MCF 10A (cell line): ENCODE measurements at regions not wholly inside any gene's neighbourhood (a gene's known extent, or its start where the extent isn't known, plus 50 kb on each side); places are given as distances from the start of the nearest gene placed in this dataset.

Source experiments
- BruUV-seq: library from RNA; stranded (reverse); fragments of 400-500 nt; replicated peaks from 2 replicates; lab custom pipeline; 2021; lab: Mats Ljungman, UMichigan
- CTCF ChIA-PET: fragments of 300-600 bp; sonication (Branson Sonifier 250); formaldehyde crosslinking; extraction: SDS; loops from one replicate; lab custom pipeline; 2021; ENCODE audit warnings: antibody characterized with exemption, inconsistent platforms; lab: Yijun Ruan, JAX
- POLR2A ChIA-PET: fragments of 300-600, 350-650 bp; sonication (Branson Sonifier 250); formaldehyde crosslinking; extraction: SDS; loops from one replicate; lab custom pipeline; 2020; ENCODE audit warnings: antibody characterized with exemption, inconsistent platforms; lab: Yijun Ruan, JAX
- DNase-seq: peaks from one replicate; pipeline ENCODE4 v3.0.0-alpha.2; 2018; ENCODE audit not compliant: unreplicated experiment
- H3K27ac Mint-ChIP-seq: one replicate; pipeline ENCODE4 v1.8.0; 2022; ENCODE audit warnings: mild to moderate bottlenecking, low read depth, mixed read lengths; ENCODE audit not compliant: unreplicated experiment
- H3K27me3 Mint-ChIP-seq: one replicate; pipeline ENCODE4 v1.8.0; 2022; ENCODE audit warnings: mixed read lengths; ENCODE audit not compliant: insufficient read depth, unreplicated experiment
- H3K36me3 Mint-ChIP-seq: one replicate; pipeline ENCODE4 v1.8.0; 2022; ENCODE audit warnings: mild to moderate bottlenecking, moderate library complexity, mixed read lengths; ENCODE audit not compliant: insufficient read depth, unreplicated experiment
- H3K4me1 Mint-ChIP-seq: one replicate; pipeline ENCODE4 v1.8.0; 2022; ENCODE audit warnings: mixed read lengths; ENCODE audit not compliant: insufficient read depth, unreplicated experiment
- H3K4me3 Mint-ChIP-seq: one replicate; pipeline ENCODE4 v1.8.0; 2022; ENCODE audit warnings: mild to moderate bottlenecking, moderate library complexity, mixed read lengths; ENCODE audit not compliant: unreplicated experiment
- H3K9me3 Mint-ChIP-seq: one replicate; pipeline ENCODE4 v1.8.0; 2022; ENCODE audit warnings: mixed read lengths; ENCODE audit not compliant: unreplicated experiment
- CTCF ChIP-seq: fragments of 200-600 bp; IDR thresholded peaks from one replicate; pipeline ENCODE4 v1.8.0; 2022; ENCODE audit warnings: antibody characterized with exemption, mild to moderate bottlenecking; ENCODE audit not compliant: unreplicated experiment
- intact Hi-C: fragments of 100-400 bp; cut with micrococcal nuclease; formaldehyde crosslinking; loops from 2 replicates; pipeline ENCODE4 v1.14.1; 2022

DNA sequence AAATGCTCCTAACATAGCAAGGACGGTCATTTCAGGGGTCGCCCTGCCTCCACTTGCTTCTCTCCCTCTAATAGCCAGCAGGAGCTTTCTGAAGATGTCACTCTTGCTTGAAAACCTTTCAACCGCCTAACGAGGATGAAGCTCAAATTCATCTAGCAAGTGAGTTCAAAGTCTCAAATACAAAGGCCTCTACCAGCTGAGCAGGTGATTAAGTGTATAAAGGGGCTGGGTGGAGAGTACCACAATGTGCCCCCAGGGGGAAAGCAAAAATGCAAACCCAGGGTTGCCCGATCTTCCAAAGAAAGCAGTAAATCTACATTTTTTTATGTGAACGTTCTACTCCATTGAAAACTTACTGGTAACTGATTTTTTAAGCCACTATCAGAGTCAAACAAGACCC is 50.4 kb upstream of the GRIP2 start:
- no peak for DNase-seq
- H3K4me3 Mint-ChIP-seq: no peak overlapping the region
- ChIA-PET CTCF (no interaction called here), POLR2A (no interaction called here)
- H3K9me3 Mint-ChIP-seq: no peaks in the 10 kb centered on the region
- H3K36me3 Mint-ChIP-seq: no peaks in the 10 kb centered on the region
- no peak for TF ChIP-seq CTCF
- peaks cover 49% of the 10 kb centered on the region for H3K27me3 Mint-ChIP-seq
- intact Hi-C loops: no loop called here
- peaks cover 8% of the 10 kb centered on the region for H3K4me1 Mint-ChIP-seq
- H3K27ac Mint-ChIP-seq: no peak overlapping the region
- no TSS peak for BruUV-seq

DNA sequence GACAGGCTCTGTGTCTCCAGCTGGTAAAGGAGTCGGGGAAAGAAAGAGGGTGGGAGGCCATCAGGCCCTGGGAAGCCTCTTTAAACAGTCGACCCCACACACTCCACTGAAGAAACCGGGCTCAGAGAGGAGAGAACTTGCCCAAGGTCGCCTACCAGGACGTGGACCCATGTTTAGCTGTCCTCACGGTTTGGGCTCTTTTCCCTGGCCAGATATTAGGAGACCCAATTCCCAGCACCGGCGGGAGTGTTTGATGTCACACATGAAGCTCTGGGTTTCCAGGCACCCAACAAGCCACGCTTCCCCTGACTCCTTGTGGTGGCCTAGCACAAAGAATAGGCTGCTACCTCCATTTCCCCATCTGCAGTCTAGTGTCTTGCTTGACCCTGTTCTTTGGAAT is 52.2 kb upstream of the GRIP2 start:
- H3K27ac Mint-ChIP-seq: no peak overlapping the region

DNA sequence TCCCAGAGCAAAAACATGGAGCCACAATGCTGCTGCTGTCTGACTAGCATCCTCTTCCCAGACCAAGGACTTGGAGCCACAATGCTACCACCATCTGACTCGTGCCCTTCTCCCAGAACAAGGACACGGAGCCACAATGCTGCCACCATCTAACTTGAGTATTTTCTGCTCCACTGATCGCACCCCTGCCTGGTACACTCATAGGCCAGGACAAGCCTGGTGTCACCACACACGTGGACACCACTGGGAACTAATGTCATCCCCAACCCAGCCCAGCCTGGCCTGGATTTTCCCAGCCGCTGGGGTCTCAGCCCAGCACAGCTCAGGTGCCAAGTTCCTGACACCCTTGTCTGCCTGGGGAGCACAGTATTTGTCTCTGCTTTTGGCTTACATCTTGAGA is 52.7 kb upstream of the GRIP2 start:
- DNase-seq: no peak
- TF ChIP-seq CTCF: no peak
- Mint-ChIP-seq H3K27me3 (peaks cover 72% of the 10 kb centered on the region), H3K27ac (no peak overlapping the region), H3K9me3 (no peaks in the 10 kb centered on the region), H3K36me3 (no peaks in the 10 kb centered on the region), H3K4me3 (no peak overlapping the region), H3K4me1 (peaks cover 6% of the 10 kb centered on the region)
- intact Hi-C loops: no loop called here
- POLR2A ChIA-PET: interaction anchor here (0.7 kb wide), 1 partner anchor 1079 kb away, joined by 4 read pairs; no protein-coding TSS in a partner anchor
- no TSS peak for BruUV-seq
- CTCF ChIA-PET: interaction anchor here (1.2 kb wide), 1 partner anchor 40 kb away, joined by 4 read pairs; no protein-coding TSS in a partner anchor

More for the DNA sequence above, 52.2 kb upstream of the GRIP2 start:
- CTCF ChIA-PET: no interaction called here
- intact Hi-C loops: no loop called here
- H3K36me3 Mint-ChIP-seq: no peaks in the 10 kb centered on the region
- H3K4me1 Mint-ChIP-seq: peaks cover 8% of the 10 kb centered on the region
- H3K27me3 Mint-ChIP-seq: peaks cover 67% of the 10 kb centered on the region
- POLR2A ChIA-PET: no interaction called here
- H3K9me3 Mint-ChIP-seq: no peaks in the 10 kb centered on the region
- no TSS peak for BruUV-seq
- DNase-seq: no peak
- no peak for TF ChIP-seq CTCF
- no peak overlapping the region for H3K4me3 Mint-ChIP-seq

GRCh38 chr3:14594234-14594633 is 54.1 kb upstream of the GRIP2 start:
- Mint-ChIP-seq H3K4me1 (no peaks in the 10 kb centered on the region), H3K9me3 (no peaks in the 10 kb centered on the region), H3K27ac (no peak overlapping the region), H3K36me3 (no peaks in the 10 kb centered on the region), H3K4me3 (no peak overlapping the region), H3K27me3 (peaks cover 84% of the 10 kb centered on the region)
- no TSS peak for BruUV-seq
- DNase-seq: no peak
- intact Hi-C loops: no loop called here
- ChIA-PET POLR2A (no interaction called here), CTCF (interaction anchor here (1.2 kb wide), 1 partner anchor 39 kb away, joined by 4 read pairs; no protein-coding TSS in a partner anchor)
- no peak for TF ChIP-seq CTCF
